Right lobe of liver (tissue), 6 donors: ENCODE measurements at regions not wholly inside any gene's neighbourhood (a gene's known extent, or its start where the extent isn't known, plus 50 kb on each side); places are given as distances from the start of the nearest gene placed in this dataset.

Experiments used
- ATAC-seq, 4 donors: fragments of 200-7000 bp; cut with Tn5 transposase; one replicate each; pipeline ENCODE4 v1.9.1; 2020; ENCODE audit warnings: mild to moderate bottlenecking in 4 of 4, moderate library complexity in 4 of 4
- DNase-seq, 3 donors: peaks; one replicate each; pipeline ENCODE4 v3.0.0-alpha.2; 2020
- H3K27ac ChIP-seq, 3 donors: fragments of 200-600 bp; one replicate each; pipeline ENCODE4 v1.8.0; 2022
- H3K27me3 ChIP-seq, 2 donors: fragments of 200-600 bp; one replicate each; pipeline ENCODE4 v1.8.0; 2022
- H3K36me3 ChIP-seq, 4 donors: fragments of 200-600 bp; sonication (generic) in 1 of 4; one replicate each; pipeline versions ENCODE4 v1.5.1 to v1.8.0; 2017 to 2022; ENCODE audit warnings: control low read depth in 1 of 4
- H3K4me1 ChIP-seq, 4 donors: fragments of 200-600 bp; sonication (generic) in 1 of 4; one replicate each; pipeline versions ENCODE4 v1.5.1 to v1.8.0; 2017 to 2022; ENCODE audit warnings: control low read depth in 1 of 4
- H3K4me3 ChIP-seq, 3 donors: fragments of 200-600 bp; one replicate each; pipeline ENCODE4 v1.8.0; 2022
- H3K9me3 ChIP-seq, 4 donors: fragments of 200-600 bp; sonication (generic) in 1 of 4; one replicate each; pipeline versions ENCODE4 v1.5.1 to v1.8.0; 2017 to 2022; ENCODE audit warnings: control low read depth in 1 of 4
- CTCF ChIP-seq, 4 donors: fragments of 200-600 bp in 3 of 4; fragments of 450-650 bp in 1 of 4; IDR thresholded peaks; one replicate each; pipeline versions ENCODE4 v1.5.1 to v1.8.0; 2016 to 2022; ENCODE audit warnings: antibody characterized with exemption in 4 of 4, mild to moderate bottlenecking in 2 of 4
- POLR2A ChIP-seq: fragments of 450-650 bp; IDR thresholded peaks from one replicate; pipeline ENCODE4 v1.6.1; 2017; ENCODE audit warnings: antibody characterized with exemption, mild to moderate bottlenecking
- WGBS: methylation state at CpG from one replicate; pipeline ENCODE4 v1.1.6; 2018; ENCODE audit warnings: low coverage, low lambda C conversion rate; ENCODE audit not compliant: insufficient coverage; ENCODE audit errors: missing lambda C conversion rate; 5-methylcytosine and 5-hydroxymethylcytosine counted together
- intact Hi-C, 2 donors: fragments of 100-400 bp; cut with DNase I; formaldehyde crosslinking; loops; one replicate each; pipeline versions ENCODE4 v1.11.2 to v1.14.1; 2022
- donor health status: DM: no; HTN: yes; CAD: no.
- donor health status: DM: no; HTN: no; CAD: no.
- donor health status: DM: no; HTN: no; CAD: no.
- donor health status: DM: no; HTN: yes; CAD: no.
- donor health status: DM: no; HTN: yes; CAD: no.

DNA sequence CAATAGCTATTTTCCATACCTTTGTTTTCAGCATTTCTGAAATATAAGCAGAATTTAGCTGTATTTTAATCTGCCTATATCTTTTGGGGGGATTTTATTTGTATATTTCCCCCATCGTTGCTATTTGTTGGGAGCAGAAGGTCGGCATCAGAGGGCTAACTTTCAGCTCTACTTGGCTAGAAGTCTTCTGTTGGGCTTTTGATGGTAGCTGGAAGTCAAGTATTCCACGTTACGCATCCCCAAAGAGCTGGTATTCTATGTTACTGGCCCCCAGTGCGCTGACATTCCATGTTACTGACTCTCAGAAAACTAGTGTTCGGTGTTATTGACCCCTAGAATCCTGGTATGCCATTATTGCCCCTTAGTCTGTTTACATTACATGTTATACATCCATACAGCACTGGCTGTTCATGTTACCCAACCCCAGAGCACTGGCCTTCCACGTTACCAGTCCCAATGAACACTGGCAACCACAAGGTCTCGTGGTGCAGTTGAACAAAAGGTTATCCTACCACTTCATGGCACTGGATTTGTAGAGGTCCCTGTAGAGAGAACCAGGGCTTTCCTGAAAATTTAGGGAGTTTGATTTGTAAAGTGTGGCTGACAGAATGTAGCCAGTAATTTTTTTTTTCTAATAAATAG lies 278.1 kb upstream of the CD180 start:
- no peak for DNase-seq
- Histone ChIP-seq H3K9me3 (no peaks in the 10 kb centered on the region), H3K4me3 (no peak overlapping the region), H3K27me3 (no peaks in the 10 kb centered on the region), H3K36me3 (no peaks in the 10 kb centered on the region), H3K4me1 (no peaks in the 10 kb centered on the region), H3K27ac (no peak overlapping the region)
- WGBS: 75% methylated on average over 8 of the region's 8 CpGs
- no peak for ATAC-seq
- intact Hi-C loops: no loop called here
- TF ChIP-seq POLR2A (no peak), CTCF (IDR thresholded peaks at IDR 0.05) (no peak)

DNA sequence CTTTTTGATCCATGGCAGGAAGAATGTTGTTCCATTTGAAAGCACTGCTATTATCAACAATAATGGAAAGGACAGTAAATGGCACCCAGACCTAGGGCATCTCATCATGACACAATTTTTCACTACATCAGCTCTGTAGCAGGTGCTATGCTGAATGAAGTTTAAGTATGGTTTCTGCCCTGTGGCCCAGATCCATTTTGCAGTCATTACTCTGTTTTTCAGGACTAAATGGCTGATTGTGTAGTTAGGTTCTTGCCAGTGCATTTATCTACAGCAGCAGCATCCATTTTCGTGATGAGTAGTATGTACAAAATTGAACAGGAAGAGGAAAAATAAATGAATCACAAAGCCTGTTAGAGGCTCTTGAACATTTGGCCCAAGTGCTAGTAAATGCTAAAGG lies 270.5 kb upstream of the CD180 start:
- Histone ChIP-seq H3K36me3 (no peaks in the 10 kb centered on the region), H3K4me1 (no peaks in the 10 kb centered on the region), H3K4me3 (no peak overlapping the region), H3K27me3 (no peaks in the 10 kb centered on the region), H3K27ac (no peak overlapping the region), H3K9me3 (no peaks in the 10 kb centered on the region)
- DNase-seq (no peak), ATAC-seq (no peak)
- intact Hi-C loops: no loop called here
- 84% methylated on average over 1 of the region's 1 CpG for WGBS
- TF ChIP-seq POLR2A (no peak), CTCF (IDR thresholded peaks at IDR 0.05) (no peak)

DNA sequence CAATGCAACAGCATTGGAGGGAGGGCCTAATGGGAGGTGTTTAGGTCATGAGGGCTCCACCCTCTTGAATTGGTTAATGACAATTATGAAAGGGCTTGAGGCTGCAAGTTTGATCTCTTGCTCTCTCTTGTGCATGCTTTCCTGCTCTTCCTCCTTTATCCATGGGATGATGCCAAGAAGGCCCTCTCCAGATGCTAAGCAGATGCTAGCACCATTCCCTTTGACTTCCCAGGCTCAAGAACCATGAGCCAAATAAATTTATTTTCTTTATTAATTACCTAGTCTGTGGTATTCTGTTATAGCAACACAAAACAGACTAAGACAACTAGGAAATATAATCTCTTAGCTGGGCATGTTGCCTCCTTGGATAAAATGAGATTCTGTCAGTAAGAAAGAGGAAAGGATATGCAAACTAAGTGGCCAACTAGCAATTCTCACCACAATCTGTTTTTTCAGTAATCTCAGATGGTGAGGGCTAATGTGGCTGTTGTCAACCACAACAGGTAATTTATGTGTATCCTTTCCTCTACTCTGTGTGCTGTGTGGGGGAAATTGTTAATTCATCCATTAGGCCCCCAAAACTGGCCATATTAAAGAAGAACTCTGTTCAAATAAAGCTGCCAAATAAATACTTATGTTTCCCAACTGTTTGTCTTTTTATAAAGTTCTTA lies 269.1 kb upstream of the CD180 start:
- H3K9me3 ChIP-seq: no peaks in the 10 kb centered on the region
- no peak overlapping the region for H3K4me3 ChIP-seq
- no peaks in the 10 kb centered on the region for H3K27me3 ChIP-seq
- DNase-seq: no peak
- no peak for TF ChIP-seq CTCF (IDR thresholded peaks at IDR 0.05)
- no peak for TF ChIP-seq POLR2A
- H3K27ac ChIP-seq: no peak overlapping the region
- H3K36me3 ChIP-seq: no peaks in the 10 kb centered on the region
- no peaks in the 10 kb centered on the region for H3K4me1 ChIP-seq
- no peak for ATAC-seq
- intact Hi-C loops: no loop called here

GRCh38 chr5:67462147-67462546 lies 265.5 kb upstream of the CD180 start:
- TF ChIP-seq CTCF (IDR thresholded peaks at IDR 0.05): no peak
- TF ChIP-seq POLR2A: no peak
- H3K27ac ChIP-seq: no peak overlapping the region
- H3K4me3 ChIP-seq: no peak overlapping the region
- ATAC-seq (no peak), DNase-seq (no peak)
- intact Hi-C loops: no loop called here
- no peaks in the 10 kb centered on the region for H3K4me1 ChIP-seq
- no peaks in the 10 kb centered on the region for H3K36me3 ChIP-seq
- H3K27me3 ChIP-seq: no peaks in the 10 kb centered on the region
- 41% methylated on average over 1 of the region's 1 CpG for WGBS
- H3K9me3 ChIP-seq: no peaks in the 10 kb centered on the region

DNA sequence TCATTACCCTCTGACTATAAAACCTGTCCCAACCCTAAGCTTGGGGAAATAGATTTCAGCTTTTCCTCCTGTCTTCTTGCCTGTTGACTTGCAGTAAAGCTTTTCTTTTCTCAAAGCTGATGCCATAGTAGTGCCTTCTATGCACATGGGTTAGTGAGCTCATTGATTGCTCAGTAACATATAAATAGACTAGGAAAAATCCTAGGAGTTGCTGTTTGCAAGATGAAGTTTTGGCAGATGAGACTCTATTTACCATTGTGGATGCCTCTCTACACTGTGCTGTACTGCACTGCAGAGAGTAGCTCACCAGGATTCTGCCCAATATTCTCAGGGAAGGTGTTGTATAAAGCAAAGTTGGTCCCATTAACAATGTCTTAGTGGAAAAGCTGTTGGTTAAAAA lies 262.7 kb upstream of the CD180 start:
- H3K9me3 ChIP-seq: no peaks in the 10 kb centered on the region
- ATAC-seq (no peak), DNase-seq (no peak)
- H3K4me1 ChIP-seq: no peaks in the 10 kb centered on the region
- H3K4me3 ChIP-seq: no peak overlapping the region
- intact Hi-C loops: no loop called here
- no peaks in the 10 kb centered on the region for H3K27me3 ChIP-seq
- H3K27ac ChIP-seq: no peak overlapping the region
- no peaks in the 10 kb centered on the region for H3K36me3 ChIP-seq
- TF ChIP-seq CTCF (IDR thresholded peaks at IDR 0.05): no peak
- no peak for TF ChIP-seq POLR2A
